NCI-H82 (cell line): ENCODE measurements at regions not wholly inside any gene's neighbourhood (a gene's known extent, or its start where the extent isn't known, plus 50 kb on each side); places are given as distances from the start of the nearest gene placed in this dataset.

Experiments used
- DNase-seq: peaks from one replicate; lab custom pipeline; 2025; lab: John Stamatoyannopoulos, UW

DNA sequence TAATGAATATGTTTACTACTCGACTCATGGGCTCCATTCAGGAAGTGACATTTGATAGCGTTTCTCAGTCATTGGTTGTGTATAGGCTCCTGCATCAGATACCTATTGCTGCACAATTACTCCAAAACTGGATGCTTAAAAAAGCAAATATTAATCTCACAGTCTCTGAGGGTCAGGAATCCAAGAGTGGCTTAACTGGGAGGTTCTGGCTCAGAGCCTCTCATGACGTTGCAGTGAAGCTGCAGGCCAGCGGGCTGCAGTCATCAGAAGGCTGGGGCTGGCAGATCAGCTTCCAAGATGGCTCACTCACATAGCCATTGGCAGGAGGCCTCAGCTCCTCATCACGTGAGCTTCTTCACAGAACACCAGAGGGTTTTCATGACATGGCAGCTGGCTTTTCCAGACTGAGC lies 525.1 kb upstream of the NBEA start:
- peak; percentile 17 for DNase-seq

DNA sequence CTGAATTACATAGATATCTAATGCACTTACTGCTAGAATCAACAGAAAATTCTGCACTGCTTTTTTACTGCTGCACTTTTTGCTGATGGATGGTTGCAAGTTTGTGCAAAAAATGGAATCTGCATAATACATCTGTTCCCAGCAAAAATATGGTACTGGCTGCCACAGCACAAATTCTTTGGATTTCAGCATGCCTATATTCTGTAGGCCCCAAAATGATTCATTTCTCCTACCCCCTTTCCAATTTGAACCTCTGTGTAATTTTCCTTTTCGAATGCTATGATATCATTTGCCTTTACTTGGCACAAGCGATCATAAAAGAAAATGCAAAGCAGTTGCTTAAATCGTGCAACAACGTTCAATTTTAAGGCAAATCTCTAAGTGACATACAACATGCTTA lies 524.2 kb upstream of the NBEA start:
- DNase-seq = no peak

DNA sequence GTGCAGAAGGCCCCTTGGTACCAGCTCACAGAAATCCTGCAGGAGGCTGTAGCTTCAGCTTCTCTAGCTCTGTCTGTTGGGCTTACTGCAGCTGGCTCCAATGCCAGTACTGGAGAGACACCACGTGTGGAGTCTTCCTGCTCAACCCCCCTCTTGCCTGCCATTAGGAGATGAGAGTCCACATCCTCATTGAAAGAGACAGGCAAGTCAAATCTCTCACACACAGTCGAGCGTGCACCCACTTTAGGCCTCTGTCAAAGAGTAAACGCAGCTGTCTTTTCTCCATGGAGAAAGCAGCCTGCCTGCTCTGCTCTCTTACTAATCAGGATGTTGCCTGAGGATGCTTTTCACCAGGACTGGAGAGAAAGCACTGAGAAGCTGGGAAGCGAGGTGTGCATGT lies 523.0 kb upstream of the NBEA start:
- DNase-seq = no peak

DNA sequence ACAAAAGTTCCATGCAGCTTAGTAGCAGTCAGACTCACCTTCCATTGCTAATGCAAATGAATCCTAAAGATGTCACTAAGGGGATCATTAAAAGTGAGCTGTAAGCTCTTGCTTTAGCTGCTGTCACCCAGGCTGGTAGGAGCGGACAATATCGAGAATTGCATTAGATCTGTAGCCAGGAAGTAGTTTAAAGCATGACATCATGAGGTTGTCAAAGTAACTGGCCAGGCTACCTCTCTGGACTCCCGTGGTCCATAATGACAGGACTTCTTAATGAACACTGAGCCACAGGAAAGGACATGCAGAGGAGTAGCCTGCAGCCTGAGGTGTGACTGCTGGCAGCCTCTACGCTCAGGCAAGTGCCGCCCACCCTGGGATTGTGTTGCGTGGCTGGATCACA lies 522.3 kb upstream of the NBEA start:
- peak; percentile 9 for DNase-seq

DNA sequence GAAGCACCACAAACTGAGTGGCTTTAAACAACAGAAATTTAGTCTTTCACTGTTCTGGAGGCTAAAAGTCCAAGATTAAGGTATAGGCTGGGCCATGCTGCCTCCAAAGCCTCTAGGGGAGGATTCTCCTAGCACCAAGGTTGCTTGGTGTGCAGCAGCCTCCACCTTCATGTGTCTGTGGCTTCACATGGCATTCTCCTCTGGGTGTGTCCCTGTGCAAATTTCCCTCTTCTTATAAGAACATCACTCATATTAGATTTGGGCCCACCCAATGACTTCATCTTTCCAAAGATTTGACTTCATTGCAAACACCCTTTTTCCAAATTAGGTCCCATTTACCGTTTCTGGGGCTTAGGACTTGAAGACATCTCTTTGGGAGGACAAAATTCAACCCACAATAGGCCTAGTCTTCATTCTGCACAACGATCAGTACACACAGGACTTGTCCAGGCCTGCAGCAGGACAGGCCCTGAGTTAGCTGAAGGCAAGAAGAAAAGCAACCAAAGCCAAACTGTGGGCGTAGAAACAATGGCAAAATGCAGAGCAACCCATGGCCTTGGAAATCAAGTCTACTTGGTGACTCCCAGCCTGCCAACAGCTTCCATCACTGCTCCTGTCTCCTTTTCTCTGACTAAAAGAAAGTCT lies 521.2 kb upstream of the NBEA start:
- DNase-seq = no peak

DNA sequence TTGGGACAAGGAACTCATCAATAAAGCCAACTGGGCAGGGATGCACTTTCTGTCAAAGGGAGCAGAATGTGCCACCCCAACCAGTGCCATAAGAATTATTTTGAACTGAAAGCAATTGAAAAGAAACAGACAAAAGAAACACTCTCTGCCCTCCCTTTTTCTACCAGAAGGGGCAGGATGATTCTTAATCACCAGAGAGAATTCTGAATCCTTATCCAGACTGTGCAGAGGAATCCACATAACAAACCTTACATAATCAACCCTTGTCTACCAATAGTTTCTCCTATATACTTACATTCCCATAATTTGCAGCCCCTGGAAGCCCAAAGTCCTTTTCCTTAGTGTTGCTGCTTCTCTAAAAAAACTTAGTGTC lies 520.7 kb upstream of the NBEA start:
- peak; percentile 23 for DNase-seq

DNA sequence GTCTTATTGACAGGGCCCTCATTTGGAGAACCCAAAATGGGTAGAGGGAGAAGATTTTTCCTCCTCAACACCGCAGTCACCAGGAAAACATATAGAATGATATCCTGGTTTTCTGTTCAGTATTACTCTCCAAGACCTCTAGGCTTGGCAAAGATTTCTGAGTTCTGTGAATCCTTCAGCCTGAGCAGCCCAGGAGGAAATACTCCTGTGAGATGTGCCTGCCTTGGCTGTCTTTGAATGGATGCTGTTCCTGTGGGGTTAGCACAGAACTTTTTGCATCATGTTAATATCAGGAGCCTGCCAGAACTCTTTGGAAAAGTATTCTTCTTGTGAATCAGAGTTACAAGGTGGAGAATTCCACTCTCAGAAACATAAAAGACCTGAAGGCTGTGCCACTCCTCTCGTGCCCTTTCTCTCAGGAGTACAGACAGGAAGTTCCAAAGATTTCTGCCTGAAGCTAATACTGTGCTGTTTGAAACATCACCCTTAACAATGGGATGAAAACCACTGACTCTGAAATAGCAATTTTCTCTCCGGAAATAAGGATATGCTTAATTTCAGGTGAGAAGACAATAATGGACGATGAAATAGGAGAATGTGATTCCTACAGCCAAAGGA lies 520.1 kb upstream of the NBEA start:
- no peak for DNase-seq

DNA sequence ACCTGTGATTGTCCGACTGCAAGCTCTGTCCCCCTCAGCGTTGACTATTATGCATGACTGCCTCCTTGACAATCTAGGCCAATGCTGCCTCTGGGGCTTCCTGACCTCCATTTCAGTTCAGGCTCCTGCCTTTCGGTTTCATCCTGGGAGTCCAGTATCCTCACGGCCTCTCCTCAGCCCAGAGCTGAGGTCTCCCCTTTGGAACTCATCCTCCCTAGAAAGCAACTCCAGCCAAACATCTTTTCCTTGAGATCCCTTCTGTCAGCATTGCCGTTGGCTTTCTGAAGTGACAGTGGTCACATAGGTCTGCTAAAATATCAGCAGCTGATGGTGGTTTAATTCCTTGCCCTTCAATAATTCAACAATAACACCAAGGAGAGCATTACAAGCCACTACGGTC lies 519.1 kb upstream of the NBEA start:
- no peak for DNase-seq

DNA sequence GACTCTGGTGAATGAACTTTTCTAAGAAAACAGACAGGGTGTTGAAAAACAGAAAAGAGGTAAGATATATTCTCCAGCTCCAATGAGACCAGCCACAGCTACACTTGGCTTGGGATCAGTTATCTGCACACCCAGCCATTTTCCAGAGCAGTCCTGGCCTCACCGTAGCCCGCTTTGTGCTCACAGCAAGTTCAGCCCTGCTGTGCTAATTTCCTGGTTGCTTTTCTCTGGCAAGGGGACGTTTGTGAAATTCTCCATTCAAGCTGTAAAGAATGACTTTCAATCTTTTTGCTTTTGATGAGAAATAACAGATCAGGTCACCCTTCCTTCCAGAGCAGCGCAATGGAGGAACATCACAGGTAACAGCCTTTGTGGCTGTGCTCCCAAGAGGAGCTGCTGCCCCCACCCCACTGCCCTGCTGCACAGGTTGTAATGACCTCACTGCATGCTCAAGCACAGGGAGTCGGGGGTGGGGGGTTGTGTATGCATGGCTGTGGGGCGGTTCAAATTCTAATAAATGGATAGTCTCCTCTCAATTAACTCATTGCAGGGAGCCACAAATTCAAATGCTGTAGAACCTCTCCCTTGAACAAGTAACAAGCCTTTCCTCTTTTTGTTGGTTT lies 516.6 kb upstream of the NBEA start:
- no peak for DNase-seq

DNA sequence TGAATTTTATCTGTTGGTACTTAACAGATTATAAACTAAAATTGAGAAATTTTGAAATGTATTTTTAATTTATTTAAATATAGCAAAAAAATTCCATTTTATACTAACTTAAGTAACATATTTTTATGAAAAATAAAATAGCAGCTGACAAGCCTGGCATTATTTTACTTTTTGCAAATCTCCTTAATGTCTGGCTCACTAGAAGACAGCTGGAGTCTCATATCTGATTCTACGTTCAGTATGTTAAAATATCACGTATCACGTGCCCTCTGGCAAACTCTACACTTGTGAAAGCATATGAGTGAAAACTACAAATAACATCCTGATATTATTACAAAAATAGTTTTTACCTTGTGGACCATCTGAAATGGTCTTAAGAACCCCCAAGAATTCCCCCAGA lies 513.2 kb upstream of the NBEA start:
- DNase-seq = no peak

DNA sequence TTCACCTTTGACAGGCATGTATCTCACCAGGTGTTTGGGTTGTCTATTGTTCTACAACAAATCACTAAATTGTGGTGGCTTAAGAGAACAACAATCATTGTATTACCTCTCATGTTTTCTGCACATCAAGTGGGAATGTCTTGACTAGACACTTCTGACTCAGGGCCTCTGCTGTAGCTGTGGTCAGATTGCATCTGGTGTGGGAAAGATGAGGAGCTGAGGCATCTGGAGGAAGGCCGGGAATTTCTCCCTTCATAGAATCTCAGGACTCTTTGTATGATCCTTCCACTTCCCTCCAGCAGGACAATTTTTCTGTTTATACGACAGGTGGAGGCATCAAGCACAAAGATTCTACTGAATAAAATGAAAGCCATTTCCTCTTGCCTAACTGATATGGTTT lies 511.8 kb upstream of the NBEA start:
- DNase-seq = no peak

DNA sequence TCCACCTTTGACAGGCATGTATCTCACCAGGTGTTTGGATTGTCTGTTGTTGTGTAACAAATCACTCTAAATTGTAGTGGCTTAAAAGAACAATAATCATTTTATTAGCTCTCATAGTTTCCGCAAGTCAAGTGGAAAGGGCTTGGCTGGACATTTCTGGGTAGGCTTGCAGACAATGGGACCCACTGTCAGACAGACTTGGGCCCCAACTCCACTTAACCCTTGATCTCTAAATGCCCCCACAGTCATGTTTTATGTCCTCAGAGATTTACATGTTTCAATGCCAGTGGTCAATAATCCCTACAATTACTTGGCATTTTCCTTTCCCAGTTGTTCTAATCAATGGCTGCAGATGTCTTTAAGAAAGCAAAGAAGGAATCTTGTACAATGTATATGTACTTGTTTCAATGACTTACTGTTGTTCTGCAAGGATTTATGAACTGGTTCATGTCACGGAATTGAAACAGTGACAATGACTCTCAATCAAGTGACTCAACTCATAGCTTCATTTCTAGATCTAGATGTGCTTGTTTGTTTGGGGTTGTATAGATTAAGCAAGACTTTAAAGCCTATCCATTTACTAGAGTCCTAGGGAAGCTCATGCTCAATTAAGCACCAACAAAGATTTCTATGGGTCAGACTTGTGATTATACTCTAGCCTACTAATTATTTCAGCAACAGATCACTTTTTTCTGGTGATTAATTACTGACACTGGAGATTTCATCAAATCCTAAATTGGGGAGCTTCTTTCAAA lies 510.1 kb upstream of the NBEA start:
- DNase-seq = no peak

DNA sequence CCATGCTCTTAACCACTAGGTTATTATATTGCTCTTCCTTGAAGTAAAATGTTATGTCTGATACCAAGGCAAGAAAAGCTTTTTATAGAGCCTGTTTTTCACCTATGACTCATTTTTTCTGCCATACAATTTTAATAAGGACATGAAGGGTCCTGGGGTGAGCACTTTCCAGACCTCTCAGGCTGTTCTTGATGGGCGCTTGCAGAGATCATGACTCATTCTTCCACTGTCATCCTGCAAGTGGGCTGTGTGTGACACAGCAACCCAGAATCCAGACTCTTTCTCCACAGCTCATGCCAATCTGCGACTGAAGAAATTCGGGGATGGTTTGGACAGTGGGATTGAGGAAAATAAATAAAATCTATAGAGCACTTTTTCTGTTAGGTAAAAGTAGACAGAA lies 506.7 kb upstream of the NBEA start:
- no peak for DNase-seq

DNA sequence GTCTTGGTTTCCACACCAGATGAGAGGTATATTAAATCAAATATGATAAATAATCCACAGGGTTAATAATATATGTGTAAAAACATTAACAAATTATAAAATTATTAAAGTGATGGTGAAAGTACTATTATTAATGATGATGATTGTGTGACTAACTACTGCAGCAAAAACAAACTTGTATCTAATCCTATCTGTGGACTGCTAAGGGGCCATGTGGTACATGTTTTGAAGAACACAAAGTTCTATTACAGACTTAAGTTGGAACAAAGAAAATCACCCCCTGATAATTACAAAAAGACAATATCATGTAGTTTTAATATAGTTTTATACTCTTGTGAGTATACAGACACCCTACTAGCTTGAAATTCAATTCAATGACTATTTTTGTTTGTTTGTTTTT lies 504.2 kb upstream of the NBEA start:
- DNase-seq = no peak

DNA sequence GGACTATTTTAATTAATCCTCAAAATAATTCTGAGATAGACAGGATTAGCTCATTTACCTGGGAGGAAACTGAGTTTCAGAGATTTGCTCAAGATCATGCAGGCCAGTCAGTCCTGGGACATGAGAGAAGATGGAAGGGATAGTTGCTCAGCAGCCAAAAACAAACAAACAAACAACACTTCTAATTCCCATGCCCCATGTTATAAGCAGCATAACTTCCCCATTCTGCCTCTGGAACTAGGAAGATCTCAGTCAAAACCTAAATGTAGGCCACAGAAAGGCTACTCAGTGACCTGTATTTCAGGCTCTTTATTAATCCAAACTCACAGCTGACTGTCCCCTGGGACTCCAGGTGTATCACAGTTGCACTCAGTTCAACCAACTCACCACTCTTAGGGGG lies 489.2 kb upstream of the NBEA start:
- DNase-seq = no peak

DNA sequence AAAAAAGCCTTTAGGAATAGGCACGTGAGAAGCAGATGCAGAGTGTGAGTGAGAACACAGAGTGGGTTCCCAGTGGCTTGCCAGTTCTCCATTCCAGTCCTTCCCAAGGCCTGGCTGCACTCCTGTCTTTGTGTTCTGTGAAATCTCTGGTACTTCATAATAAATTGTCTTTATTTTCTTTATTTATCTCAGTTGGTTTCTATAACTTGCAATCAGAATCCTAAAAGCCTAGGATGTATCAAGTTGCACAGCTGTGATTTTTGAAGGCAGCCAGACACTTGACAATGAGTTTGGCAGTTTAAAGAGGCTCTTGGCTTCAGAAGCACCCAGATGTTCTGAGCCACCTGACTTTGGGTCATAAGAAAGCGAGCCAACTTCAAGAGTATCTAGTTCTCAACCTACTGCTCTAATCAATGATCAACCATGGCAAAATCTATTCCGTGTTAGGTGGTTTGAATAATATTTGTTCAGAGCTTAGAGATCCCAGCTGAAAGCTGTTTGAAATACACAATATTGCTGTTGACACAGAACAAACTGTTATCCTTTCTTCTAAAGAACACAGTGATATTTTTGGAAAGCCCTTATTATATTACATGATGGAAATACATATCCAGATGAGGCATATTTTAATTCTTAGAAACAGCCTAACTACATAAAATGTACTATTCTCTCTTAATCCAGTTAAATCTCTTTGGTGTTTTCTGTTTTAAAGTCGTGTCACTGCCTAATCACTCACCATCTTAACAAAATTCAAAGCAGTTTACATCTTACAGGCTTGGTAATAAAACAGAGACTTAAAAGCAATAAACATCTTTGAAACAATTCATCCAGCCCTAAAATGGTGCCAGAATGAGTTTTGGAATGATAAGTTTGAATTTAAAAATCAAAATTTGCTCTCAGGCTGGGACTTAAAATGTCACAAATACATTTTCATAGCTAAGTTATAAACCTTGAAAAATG lies 483.0 kb upstream of the NBEA start:
- no peak for DNase-seq

DNA sequence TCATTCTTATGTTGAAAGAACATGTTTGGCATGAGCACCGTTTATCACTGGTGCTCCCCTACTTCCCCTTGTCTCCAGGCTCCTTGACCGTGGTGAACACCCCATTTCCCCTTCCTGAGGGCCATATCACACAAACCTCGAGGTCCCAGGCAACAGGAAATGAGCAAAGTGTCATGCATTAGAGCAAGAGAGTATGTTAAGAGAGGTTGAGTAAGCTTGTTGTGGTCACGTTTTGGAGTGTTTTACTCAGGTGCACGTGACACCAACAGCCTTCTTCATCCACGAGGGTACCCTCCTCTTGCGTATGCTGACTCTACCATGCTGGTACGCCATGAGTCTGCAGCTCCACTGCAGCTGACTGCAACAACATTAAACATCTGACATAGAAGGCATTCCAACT lies 482.2 kb upstream of the NBEA start:
- no peak for DNase-seq

DNA sequence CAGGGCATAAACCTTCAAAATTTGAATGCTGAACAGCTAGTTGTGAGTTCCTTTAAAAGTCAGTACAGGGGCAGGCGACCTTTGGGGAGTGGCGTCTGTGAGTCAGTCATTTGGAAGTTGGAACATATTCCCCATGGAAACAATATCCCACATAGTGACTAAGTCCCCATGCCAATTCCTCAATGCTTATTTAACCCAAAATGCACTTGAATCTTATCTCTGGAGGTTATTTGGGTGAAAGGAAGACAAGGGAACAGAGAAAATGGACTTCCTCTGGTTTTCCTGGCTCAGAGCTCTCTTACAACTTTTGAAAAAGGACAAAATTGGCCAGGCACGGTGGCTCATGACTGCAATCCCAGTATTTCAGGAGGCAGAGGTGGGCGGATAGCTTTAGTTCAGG lies 479.2 kb upstream of the NBEA start:
- DNase-seq = no peak

DNA sequence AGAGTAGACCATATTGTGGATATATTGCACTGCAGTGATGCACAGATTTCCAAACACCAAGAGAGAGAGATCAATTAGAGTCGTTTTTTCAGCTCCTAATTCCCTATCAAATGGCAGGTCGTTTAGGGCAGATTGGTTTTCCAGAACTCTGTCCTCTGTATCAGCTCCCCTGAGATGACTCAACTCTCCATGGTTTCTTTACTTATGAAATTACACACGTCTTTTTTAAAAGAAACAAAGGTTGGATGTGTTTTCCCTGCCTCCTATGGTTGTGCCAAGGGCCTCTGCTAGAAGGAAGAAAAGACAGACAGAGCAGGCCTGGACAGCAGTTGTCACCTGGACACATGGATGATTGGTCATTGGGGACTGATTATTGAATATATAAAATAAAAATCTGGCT lies 478.1 kb upstream of the NBEA start:
- DNase-seq = no peak

DNA sequence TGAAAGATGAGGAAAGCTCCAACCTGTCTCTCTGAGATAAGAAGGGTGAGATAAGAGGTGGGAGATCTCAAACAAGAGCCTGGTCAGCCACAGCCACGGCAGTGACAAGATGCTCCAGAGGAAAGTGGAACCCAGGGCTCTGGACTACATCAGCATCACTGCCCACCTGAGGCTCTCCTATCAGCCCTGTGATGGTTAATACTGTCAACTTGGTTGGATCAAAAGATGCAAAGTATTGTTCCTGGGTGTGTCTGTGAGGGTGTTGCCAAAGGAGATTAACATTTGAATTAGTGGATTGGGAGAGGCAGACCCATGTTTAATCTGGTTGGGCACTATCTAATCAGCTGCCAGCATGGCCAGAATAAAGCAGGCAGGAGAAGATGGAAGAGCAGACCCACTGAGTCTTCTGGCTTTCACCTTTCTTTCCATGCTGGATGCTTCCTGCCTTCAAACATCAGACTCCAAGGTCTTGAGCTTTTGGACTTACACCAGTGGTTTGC lies 476.6 kb upstream of the NBEA start:
- peak; percentile 54 for DNase-seq

DNA sequence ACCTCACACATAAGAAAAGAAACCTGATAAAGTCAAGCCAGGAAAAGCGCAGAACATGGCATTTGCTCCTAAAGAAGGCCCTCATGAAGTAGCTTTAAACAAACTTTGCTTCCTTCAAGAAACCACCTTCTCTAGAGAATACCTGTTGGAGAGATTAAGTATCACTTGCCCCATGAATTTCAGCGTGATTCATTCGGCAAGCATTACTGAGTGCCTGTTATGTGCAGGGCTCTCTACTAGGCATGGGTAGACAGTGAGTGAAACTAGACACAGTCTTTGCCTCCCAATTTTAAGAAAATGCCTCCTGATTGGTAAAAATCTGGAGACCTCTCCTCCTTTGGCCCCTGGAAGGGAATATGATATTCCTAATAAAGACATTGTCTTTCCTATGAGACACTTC lies 475.8 kb upstream of the NBEA start:
- no peak for DNase-seq
